Heart right ventricle (tissue), 16 donors: ENCODE measurements at regions not wholly inside any gene's neighbourhood (a gene's known extent, or its start where the extent isn't known, plus 50 kb on each side); places are given as distances from the start of the nearest gene placed in this dataset.
"Not testable (repeated sequence)": the region's sequence is repeated elsewhere in the genome, so short reads cannot be mapped to it uniquely, and the experiment has no call there.

Experiments used
- ATAC-seq, 8 donors: fragments of 200-7000 bp; cut with Tn5 transposase; one replicate each; pipeline ENCODE4 v1.9.1; 2020; ENCODE audit warnings: mild to moderate bottlenecking in 8 of 8, moderate library complexity in 8 of 8, moderate number of reproducible peaks in 1 of 8
- DNase-seq, 2 donors: peaks; one replicate each; pipeline ENCODE4 v3.0.0-alpha.2; 2020
- H3K27ac ChIP-seq, 10 donors: fragments of 200-600 bp; sonication (generic) in 2 of 10; one replicate each; pipeline versions ENCODE4 v1.5.0 to v1.8.0; 2020 to 2022; ENCODE audit warnings: mild to moderate bottlenecking in 3 of 10
- H3K27me3 ChIP-seq, 7 donors: fragments of 200-600 bp; one replicate each; pipeline ENCODE4 v1.8.0; 2021 to 2022; ENCODE audit warnings: mild to moderate bottlenecking in 2 of 7
- H3K36me3 ChIP-seq, 9 donors: fragments of 200-600 bp; sonication (generic) in 1 of 9; one replicate each; pipeline versions ENCODE4 v1.5.0 to v1.8.0; 2020 to 2022; ENCODE audit warnings: mild to moderate bottlenecking in 2 of 9
- H3K4me1 ChIP-seq, 9 donors: fragments of 200-600 bp; sonication (generic) in 1 of 9; one replicate each; pipeline versions ENCODE4 v1.5.0 to v1.8.0; 2020 to 2022; ENCODE audit warnings: mild to moderate bottlenecking in 4 of 9
- H3K4me3 ChIP-seq, 10 donors: fragments of 200-600 bp; sonication (generic) in 2 of 10; one replicate each; pipeline versions ENCODE4 v1.5.0 to v1.8.0; 2020 to 2022; ENCODE audit warnings: mild to moderate bottlenecking in 7 of 10, moderate library complexity in 2 of 10
- H3K9me3 ChIP-seq, 11 donors: fragments of 200-600 bp in 10 of 11; sonication (generic) in 2 of 11; one replicate each; pipeline versions ENCODE4 v1.5.0 to v1.8.0; 2013 to 2022; ENCODE audit warnings: mild to moderate bottlenecking in 2 of 11, control low read depth in 1 of 11, moderate library complexity in 1 of 11
- WGBS, 2 donors: extraction: QIAGEN DNeasy Blood & Tissue Kit; methylation state at CpG; one replicate each; pipeline ENCODE4 v1.1.7; 2013; ENCODE audit warnings: inconsistent platforms in 1 of 2; 5-methylcytosine and 5-hydroxymethylcytosine counted together
- intact Hi-C, 10 donors: fragments of 100-400 bp; cut with DNase I; formaldehyde crosslinking; loops; one replicate each; pipeline versions ENCODE4 v1.11.1 to v1.14.2; 2022
- TF ChIP-seq, protein P1 (sequence below), 9 donors: fragments of 200-600 bp; sonication (generic) in 2 of 9; IDR thresholded peaks; one replicate each; pipeline versions ENCODE4 v1.5.0 to v1.8.0; 2021 to 2022; ENCODE audit warnings: antibody characterized with exemption in 9 of 9, mild to moderate bottlenecking in 5 of 9, moderate library complexity in 1 of 9
- donor health status: Arrhythmogenic right ventricular cardiomyopathy.
- donor health status: ischemic (EF 13 %, LVEDD 7.1; RV severe dilation, severe dysfunction).
- donor health status: healthy with polysubstance abuse.
- donor health status: DM: no; HTN: yes; CAD: no.
- donor health status: DM: no; HTN: no; CAD: no.
- donor health status: ischemic (EF 25% LVEDD 6.9; RV normal size, moderate dysfunction).
- donor health status: ischemic (EF 25% LVEDD 5.7; RV mildly dilated, moderate dysfunction).
- donor health status: healthy.
- donor health status: DM: yes; HTN: yes; CAD: no.
- donor health status: Ischemic cardiomyopathy.
- donor health status: ischemic (EF 35%, LVEDD 5.7; RV mildly dilated, moderate dysfunction).
- donor health status: nonischemic (EF 11% LVEDD 7.7; RV severe dilation, severe dysfunction).
- donor health status: DM: yes; HTN: yes; CAD: no.
- donor health status: PGD.
- donor health status: ischemic (EF 29% LVEDD 5.4; RV normal size, mild dysfunction).
- donor health status: nonischemic (EF 23%, LVEDD 6.1; RV moderate dilation, normal function).

- ATAC-seq: no peak
- Histone ChIP-seq H3K36me3 (no peaks in the 10 kb centered on the region), H3K4me1 (no peaks in the 10 kb centered on the region), H3K4me3 (no peak overlapping the region), H3K9me3 (peaks cover 0 to 10% (median 0%) of the 10 kb centered on the region in 11 donors), H3K27me3 (no peaks in the 10 kb centered on the region), H3K27ac (no peak overlapping the region)
- 63 to 72% methylated on average over 1 of the region's 1 CpG for WGBS, 2 donors
- TF ChIP-seq, protein P1, sequence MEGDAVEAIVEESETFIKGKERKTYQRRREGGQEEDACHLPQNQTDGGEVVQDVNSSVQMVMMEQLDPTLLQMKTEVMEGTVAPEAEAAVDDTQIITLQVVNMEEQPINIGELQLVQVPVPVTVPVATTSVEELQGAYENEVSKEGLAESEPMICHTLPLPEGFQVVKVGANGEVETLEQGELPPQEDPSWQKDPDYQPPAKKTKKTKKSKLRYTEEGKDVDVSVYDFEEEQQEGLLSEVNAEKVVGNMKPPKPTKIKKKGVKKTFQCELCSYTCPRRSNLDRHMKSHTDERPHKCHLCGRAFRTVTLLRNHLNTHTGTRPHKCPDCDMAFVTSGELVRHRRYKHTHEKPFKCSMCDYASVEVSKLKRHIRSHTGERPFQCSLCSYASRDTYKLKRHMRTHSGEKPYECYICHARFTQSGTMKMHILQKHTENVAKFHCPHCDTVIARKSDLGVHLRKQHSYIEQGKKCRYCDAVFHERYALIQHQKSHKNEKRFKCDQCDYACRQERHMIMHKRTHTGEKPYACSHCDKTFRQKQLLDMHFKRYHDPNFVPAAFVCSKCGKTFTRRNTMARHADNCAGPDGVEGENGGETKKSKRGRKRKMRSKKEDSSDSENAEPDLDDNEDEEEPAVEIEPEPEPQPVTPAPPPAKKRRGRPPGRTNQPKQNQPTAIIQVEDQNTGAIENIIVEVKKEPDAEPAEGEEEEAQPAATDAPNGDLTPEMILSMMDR (IDR thresholded peaks at IDR 0.05): no peak
- intact Hi-C loops: no loop called here
- DNase-seq: no peak
These were observed 458.7 kb upstream of the BRINP3 start for GRCh38 chr1:190936337-190936736.

- TF ChIP-seq, protein P1 (IDR thresholded peaks at IDR 0.05): no peak
- Histone ChIP-seq H3K27ac (no peak overlapping the region), H3K4me3 (no peak overlapping the region), H3K9me3 (peaks cover 0 to 10% (median 0%) of the 10 kb centered on the region in 11 donors), H3K36me3 (no peaks in the 10 kb centered on the region), H3K27me3 (no peaks in the 10 kb centered on the region), H3K4me1 (no peaks in the 10 kb centered on the region)
- ATAC-seq (no peak), DNase-seq (no peak)
- intact Hi-C loops: no loop called here
- WGBS, 2 donors: 78 to 84% methylated on average over 2 of the region's 2 CpGs
These were observed 463.3 kb upstream of the BRINP3 start for GRCh38 chr1:190940951-190941350.

DNA sequence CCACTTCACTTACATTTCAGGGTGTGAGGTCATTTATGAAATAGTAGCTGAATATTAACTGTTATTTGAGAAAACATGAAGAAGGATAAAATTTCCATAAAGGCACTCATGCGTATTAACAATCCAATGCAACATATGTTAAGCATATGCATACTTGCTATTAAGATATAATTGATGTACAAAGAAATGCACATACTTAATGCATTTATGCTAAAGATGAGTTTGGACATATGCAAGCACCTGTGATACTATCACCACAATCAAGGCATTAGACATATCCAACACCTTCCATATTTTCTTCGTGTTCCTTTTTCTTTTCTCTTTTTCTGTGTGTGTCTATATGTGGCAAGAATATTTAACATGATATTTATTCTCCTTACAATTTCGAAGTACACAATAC, 464.8 kb upstream of the BRINP3 start:
- intact Hi-C loops: no loop called here
- H3K36me3 ChIP-seq: no peaks in the 10 kb centered on the region
- ATAC-seq: no peak
- TF ChIP-seq, protein P1 (IDR thresholded peaks at IDR 0.05): no peak
- no peak for DNase-seq
- H3K9me3 ChIP-seq: peaks cover 0 to 10% (median 0%) of the 10 kb centered on the region in 11 donors
- no peak overlapping the region for H3K4me3 ChIP-seq
- H3K27me3 ChIP-seq: no peaks in the 10 kb centered on the region
- H3K4me1 ChIP-seq: no peaks in the 10 kb centered on the region
- no peak overlapping the region for H3K27ac ChIP-seq
- WGBS, 2 donors: 73% methylated on average over 3 of the region's 3 CpGs

GRCh38 chr1:190943722-190944121, 466.1 kb upstream of the BRINP3 start:
- WGBS, 2 donors: 87 to 92% methylated on average over 5 of the region's 5 CpGs
- H3K36me3 ChIP-seq, ATAC-seq, H3K27me3 ChIP-seq, H3K27ac ChIP-seq, H3K4me1 ChIP-seq, DNase-seq, intact Hi-C loops, H3K4me3 ChIP-seq: not testable (repeated sequence)
- peaks cover 0 to 10% (median 0%) of the 10 kb centered on the region in 11 donors for H3K9me3 ChIP-seq

DNA sequence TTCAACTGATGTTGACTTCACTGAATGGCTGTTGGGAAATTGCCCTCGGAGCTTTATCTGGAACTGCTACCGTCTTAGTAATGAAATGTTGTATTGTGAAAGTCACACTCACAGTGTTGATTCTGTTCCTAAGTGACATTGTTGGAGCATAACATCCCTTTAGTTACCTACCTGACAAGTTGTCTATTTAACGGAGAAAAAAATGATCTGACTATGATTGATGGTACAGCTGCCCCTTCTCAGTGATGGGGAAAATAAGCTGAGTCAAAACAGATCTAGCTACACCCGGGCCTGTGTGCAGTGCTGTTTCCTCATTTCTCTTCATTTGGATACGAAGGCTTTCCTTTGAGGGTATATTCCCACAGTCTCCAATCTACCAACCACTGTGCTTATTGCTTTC, 472.3 kb upstream of the BRINP3 start:
- TF ChIP-seq, protein P1 (IDR thresholded peaks at IDR 0.05): no peak
- WGBS, 2 donors: 68 to 81% methylated on average over 5 of the region's 5 CpGs
- H3K4me1 ChIP-seq: no peaks in the 10 kb centered on the region
- no peak overlapping the region for H3K4me3 ChIP-seq
- ATAC-seq (no peak), DNase-seq (no peak)
- no peaks in the 10 kb centered on the region for H3K27me3 ChIP-seq
- H3K9me3 ChIP-seq: peaks cover 0 to 5% (median 0%) of the 10 kb centered on the region in 11 donors
- intact Hi-C loops: no loop called here
- no peak overlapping the region for H3K27ac ChIP-seq
- H3K36me3 ChIP-seq: no peaks in the 10 kb centered on the region
